SK-N-SH (cell line): ENCODE measurements at regions not wholly inside any gene's neighbourhood (a gene's known extent, or its start where the extent isn't known, plus 50 kb on each side); places are given as distances from the start of the nearest gene placed in this dataset.

Source experiments
- CTCF ChIP-seq: fragments of 200-600 bp; sonication (generic); IDR thresholded peaks from 2 replicates; pipeline ENCODE4 v1.6.1; 2017; ENCODE audit warnings: antibody characterized with exemption, mild to moderate bottlenecking, moderate library complexity
- EZH2phosphoT487 ChIP-seq: fragments of 200-600 bp; sonication (generic); IDR thresholded peaks from 2 replicates; pipeline ENCODE4 v1.6.1; 2017; ENCODE audit warnings: low read depth, mixed run types, mild to moderate bottlenecking, antibody characterized with exemption, moderate library complexity, borderline replicate concordance
- FOSL2 ChIP-seq: IDR thresholded peaks from 2 replicates; pipeline ENCODE4 v1.4.0; 2012; ENCODE audit warnings: low read depth, mild to moderate bottlenecking, moderate library complexity, borderline replicate concordance
- RAD21 ChIP-seq: IDR thresholded peaks from 2 replicates; pipeline ENCODE4 v1.6.1; 2012; ENCODE audit warnings: mild to moderate bottlenecking, low read length
- RXRA ChIP-seq: IDR thresholded peaks from 2 replicates; pipeline ENCODE4 v1.4.0; 2012; ENCODE audit warnings: low read depth, mild to moderate bottlenecking, borderline replicate concordance
- TAF1 ChIP-seq: IDR thresholded peaks from 2 replicates; pipeline ENCODE4 v1.6.1; 2012; ENCODE audit warnings: low read depth, mild to moderate bottlenecking, low read length, moderate library complexity, borderline replicate concordance

- no peak for TF ChIP-seq EZH2phosphoT487
- TF ChIP-seq FOSL2: no peak
- TF ChIP-seq CTCF: no peak
- no peak for TF ChIP-seq RAD21
- no peak for TF ChIP-seq RXRA
- TF ChIP-seq TAF1: no peak
Observed at GRCh38 chr4:167717495-167717894, 374.8 kb upstream of the ANXA10 start.
